NCI-H774 (cell line): ENCODE measurements at regions not wholly inside any gene's neighbourhood (a gene's known extent, or its start where the extent isn't known, plus 50 kb on each side); places are given as distances from the start of the nearest gene placed in this dataset.

Experiments
- DNase-seq: peaks from one replicate; lab custom pipeline; 2025; lab: John Stamatoyannopoulos, UW

GRCh38 chr5:27412384-27412783 lies 374.0 kb upstream of the CDH9 start:
- DNase-seq = no peak

- no peak for DNase-seq
Measured at GRCh38 chr5:27406020-27406419, 367.6 kb upstream of the CDH9 start.

- no peak for DNase-seq
Measured at GRCh38 chr5:27403243-27403882, 365.0 kb upstream of the CDH9 start.

GRCh38 chr5:27402828-27403227 lies 364.4 kb upstream of the CDH9 start:
- no peak for DNase-seq

GRCh38 chr5:27396998-27397397 lies 358.6 kb upstream of the CDH9 start:
- DNase-seq = no peak

GRCh38 chr5:27392716-27393115 lies 354.3 kb upstream of the CDH9 start:
- DNase-seq = no peak

GRCh38 chr5:27389696-27390095 lies 351.3 kb upstream of the CDH9 start:
- DNase-seq = no peak

GRCh38 chr5:27388755-27389154 lies 350.4 kb upstream of the CDH9 start:
- DNase-seq = no peak

- DNase-seq = no peak
Measured at GRCh38 chr5:27387535-27388073, 349.2 kb upstream of the CDH9 start.

- no peak for DNase-seq
Measured at GRCh38 chr5:27381686-27382085, 343.3 kb upstream of the CDH9 start.

- DNase-seq = no peak
Measured at GRCh38 chr5:27377626-27378025, 339.2 kb upstream of the CDH9 start.

- DNase-seq = no peak
Measured at GRCh38 chr5:27353970-27354369, 315.6 kb upstream of the CDH9 start.

GRCh38 chr5:27353540-27353939 lies 315.2 kb upstream of the CDH9 start:
- no peak for DNase-seq

- no peak for DNase-seq
Measured at GRCh38 chr5:27341342-27341741, 303.0 kb upstream of the CDH9 start.

GRCh38 chr5:27336817-27337216 lies 298.4 kb upstream of the CDH9 start:
- no peak for DNase-seq

GRCh38 chr5:27328480-27328879 lies 290.1 kb upstream of the CDH9 start:
- DNase-seq = no peak

GRCh38 chr5:27325513-27325912 lies 287.1 kb upstream of the CDH9 start:
- no peak for DNase-seq

GRCh38 chr5:27318701-27319100 lies 280.3 kb upstream of the CDH9 start:
- no peak for DNase-seq

- no peak for DNase-seq
Measured at GRCh38 chr5:27316271-27316650, 277.9 kb upstream of the CDH9 start.

GRCh38 chr5:27315363-27316270 lies 277.2 kb upstream of the CDH9 start:
- no peak for DNase-seq

- DNase-seq = no peak
Measured at GRCh38 chr5:27313549-27313948, 275.2 kb upstream of the CDH9 start.

- DNase-seq = no peak
Measured at GRCh38 chr5:27312291-27312893, 274.0 kb upstream of the CDH9 start.

- DNase-seq = no peak
Measured at GRCh38 chr5:27311544-27311943, 273.2 kb upstream of the CDH9 start.
